NT2/D1 (cell line): ENCODE measurements at regions not wholly inside any gene's neighbourhood (a gene's known extent, or its start where the extent isn't known, plus 50 kb on each side); places are given as distances from the start of the nearest gene placed in this dataset.

Source experiments
- DNase-seq: peaks from one replicate; pipeline ENCODE4 v3.0.0-alpha.2; 2011; ENCODE audit warnings: low read depth, low spot score
- H3K27me3 ChIP-seq: 2 replicates; pipeline ENCODE4 v1.6.0; 2011; ENCODE audit warnings: mild to moderate bottlenecking; ENCODE audit not compliant: insufficient read length, insufficient read depth
- H3K36me3 ChIP-seq: 2 replicates; pipeline ENCODE4 v1.6.1; 2011; ENCODE audit warnings: mild to moderate bottlenecking, low read length, mixed read lengths; ENCODE audit not compliant: insufficient read depth, insufficient read length
- H3K4me1 ChIP-seq: 2 replicates; pipeline ENCODE4 v1.5.1; 2011; ENCODE audit not compliant: insufficient read depth, insufficient read length
- H3K4me3 ChIP-seq: 2 replicates; pipeline ENCODE4 v1.5.1; 2011; ENCODE audit warnings: low read depth; ENCODE audit not compliant: insufficient read length
- H3K9ac ChIP-seq: 2 replicates; pipeline ENCODE4 v1.6.0; 2011; ENCODE audit warnings: low read depth; ENCODE audit not compliant: insufficient read length
- H3K9me3 ChIP-seq: 2 replicates; pipeline ENCODE4 v1.5.1; 2011; ENCODE audit warnings: mild to moderate bottlenecking, low read length; ENCODE audit not compliant: insufficient read depth
- SUZ12 ChIP-seq: IDR thresholded peaks from 2 replicates; pipeline ENCODE4 v1.6.1; 2011; ENCODE audit not compliant: insufficient read length, insufficient read depth; ENCODE audit errors: extremely low read depth
- YY1 ChIP-seq: IDR thresholded peaks from 2 replicates; pipeline ENCODE4 v1.6.1; 2011; ENCODE audit not compliant: insufficient read length, insufficient read depth
- ZNF274 ChIP-seq: IDR thresholded peaks from 2 replicates; pipeline ENCODE4 v1.6.1; 2011; ENCODE audit warnings: mild to moderate bottlenecking, low read depth, low read length

DNA sequence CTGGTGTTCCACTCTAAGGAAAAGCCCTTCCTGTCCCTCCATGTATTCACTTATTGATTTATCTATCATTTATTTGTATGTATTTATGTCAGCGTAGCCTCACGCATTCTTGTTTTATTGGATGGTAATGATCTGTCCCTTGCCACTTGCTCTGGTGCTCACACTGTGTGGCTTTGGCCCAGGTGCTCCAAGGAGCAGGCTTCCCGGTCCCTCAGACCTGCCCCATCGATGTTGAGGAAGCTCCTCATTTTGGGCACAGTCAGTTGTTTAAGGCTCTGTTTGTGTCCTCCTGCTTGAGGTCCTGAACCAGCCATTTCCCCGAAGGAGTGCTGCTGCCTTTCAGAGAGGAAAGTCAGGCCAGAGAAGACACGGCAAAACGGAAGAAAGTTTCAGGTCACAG is 1485.4 kb downstream of the TBC1D22A start:
- peaks cover 17% of the 10 kb centered on the region for H3K27me3 ChIP-seq
- H3K9ac ChIP-seq = no peak overlapping the region

DNA sequence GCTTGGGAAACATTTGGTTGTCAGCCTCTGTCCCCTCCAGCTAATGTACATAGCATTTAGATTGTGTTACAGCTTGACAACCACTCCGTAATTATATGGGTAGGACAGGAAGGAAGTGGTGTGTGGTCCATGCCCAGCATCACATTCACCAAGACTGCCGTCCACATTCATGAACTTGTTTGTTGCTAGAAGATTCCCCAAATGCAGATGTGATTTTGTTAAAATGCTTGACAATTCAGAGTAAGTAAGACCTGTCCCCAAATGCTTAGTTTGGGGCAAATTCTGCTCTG is 1482.7 kb downstream of the TBC1D22A start:
- H3K4me1 ChIP-seq = peaks cover 8% of the 10 kb centered on the region
- H3K9me3 ChIP-seq = no peaks in the 10 kb centered on the region
- TF ChIP-seq YY1 (no peak), SUZ12 (no peak), ZNF274 (no peak)
- no peak for DNase-seq
- H3K27me3 ChIP-seq = peaks cover 5% of the 10 kb centered on the region
- H3K36me3 ChIP-seq = no peaks in the 10 kb centered on the region
- no peak overlapping the region for H3K4me3 ChIP-seq
- H3K9ac ChIP-seq = no peak overlapping the region

More for the DNA sequence above, 1485.4 kb downstream of the TBC1D22A start:
- Histone ChIP-seq H3K36me3 (no peaks in the 10 kb centered on the region), H3K4me1 (peaks cover 4% of the 10 kb centered on the region), H3K9me3 (no peaks in the 10 kb centered on the region), H3K4me3 (no peak overlapping the region)
- TF ChIP-seq YY1 (no peak), ZNF274 (no peak), SUZ12 (no peak)
- DNase-seq = no peak

DNA sequence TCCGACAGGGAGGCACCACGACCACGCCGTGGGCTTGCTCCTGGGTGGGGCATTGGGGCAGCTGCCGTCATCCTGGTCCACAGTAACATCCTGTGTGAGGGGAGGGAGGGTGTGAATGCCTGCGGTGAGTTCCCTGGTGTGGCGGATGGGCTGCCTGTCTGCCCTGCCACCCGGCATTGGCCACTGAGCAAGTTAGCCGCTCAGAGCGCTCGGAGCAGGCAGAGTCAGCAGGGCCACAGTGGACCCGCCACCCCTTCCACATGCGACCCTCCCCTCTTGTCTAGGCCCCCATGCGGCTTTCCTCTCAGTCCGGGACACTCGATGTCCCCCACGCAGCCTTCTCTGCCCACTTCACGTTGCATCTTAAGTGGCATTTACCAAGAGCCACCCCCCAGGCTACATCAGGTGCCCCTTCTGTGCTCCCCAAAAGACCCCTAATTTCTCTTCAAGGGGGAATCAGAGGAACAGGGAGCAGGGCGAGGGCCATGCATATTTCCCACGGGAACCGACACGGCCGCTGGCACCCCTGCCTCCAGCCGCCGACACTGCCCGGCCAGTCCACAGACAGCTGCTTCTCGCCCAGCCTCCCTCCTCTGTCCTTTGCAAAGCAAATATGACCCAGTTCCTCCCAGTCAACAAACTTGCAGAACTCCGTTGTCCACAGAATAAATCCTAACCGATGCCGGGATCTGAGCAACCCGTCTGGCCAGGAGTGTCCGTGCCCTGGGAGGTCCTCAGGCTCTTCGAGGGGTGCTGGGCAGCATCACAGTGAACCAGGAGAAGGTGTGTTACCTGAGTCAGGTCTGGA is 1482.1 kb downstream of the TBC1D22A start:
- no peak for TF ChIP-seq YY1
- no peak for TF ChIP-seq ZNF274
- TF ChIP-seq SUZ12 = no peak
- Histone ChIP-seq H3K27me3 (peaks cover 5% of the 10 kb centered on the region), H3K4me3 (no peak overlapping the region), H3K9ac (no peak overlapping the region), H3K4me1 (peaks cover 4% of the 10 kb centered on the region), H3K9me3 (no peaks in the 10 kb centered on the region), H3K36me3 (no peaks in the 10 kb centered on the region)
- no peak for DNase-seq

DNA sequence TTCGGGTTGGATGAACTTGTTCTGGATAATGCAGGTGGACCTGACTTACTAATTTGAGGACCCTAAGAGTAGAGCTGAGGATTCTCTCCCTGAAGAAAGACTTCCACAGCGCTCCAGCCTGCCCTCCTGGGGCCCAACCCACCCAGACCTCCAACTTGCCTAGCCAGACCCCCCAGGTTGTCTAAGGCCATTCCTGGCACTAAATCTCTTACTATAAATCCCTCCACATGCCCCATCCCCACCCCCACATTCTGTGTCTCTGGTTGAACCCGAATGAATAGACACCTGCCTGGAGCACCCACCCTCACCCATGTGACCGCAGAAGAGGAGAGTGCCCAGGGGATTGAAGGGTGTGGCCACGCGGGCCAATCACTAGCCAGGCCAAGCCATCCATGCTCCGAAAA is 1480.0 kb downstream of the TBC1D22A start:
- Histone ChIP-seq H3K9me3 (peaks cover 6% of the 10 kb centered on the region; the same call in 1 of the 2 replicates), H3K4me1 (peaks cover 7% of the 10 kb centered on the region), H3K4me3 (no peak overlapping the region), H3K9ac (no peak overlapping the region), H3K27me3 (peaks cover 9% of the 10 kb centered on the region), H3K36me3 (no peaks in the 10 kb centered on the region)
- TF ChIP-seq ZNF274 (no peak), YY1 (no peak), SUZ12 (no peak)
- DNase-seq = no peak

DNA sequence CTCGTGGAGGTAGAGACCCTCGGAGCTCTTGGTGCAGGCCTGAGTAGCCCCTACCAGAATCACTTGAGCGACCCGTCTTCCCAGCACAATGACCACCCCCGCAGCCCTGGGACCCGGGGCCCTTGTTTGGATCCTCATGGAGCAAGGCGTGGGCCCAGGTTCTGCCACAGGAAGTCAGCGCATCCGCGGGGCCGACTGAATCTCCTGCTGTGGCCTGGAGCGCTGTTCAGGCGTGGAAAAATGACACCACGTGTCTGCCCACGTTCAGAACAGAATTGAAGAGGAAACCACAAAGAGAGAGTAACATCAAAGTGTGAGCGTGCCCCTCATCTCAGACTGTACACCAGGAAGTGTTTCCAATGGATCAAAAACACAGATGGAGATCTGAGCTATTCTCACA is 1479.2 kb downstream of the TBC1D22A start:
- H3K4me1 ChIP-seq = peaks cover 7% of the 10 kb centered on the region
- no peaks in the 10 kb centered on the region for H3K36me3 ChIP-seq
- peaks cover 6% of the 10 kb centered on the region; the same call in 1 of the 2 replicates for H3K9me3 ChIP-seq
- peaks cover 9% of the 10 kb centered on the region for H3K27me3 ChIP-seq
- H3K4me3 ChIP-seq = no peak overlapping the region
- DNase-seq = no peak
- TF ChIP-seq ZNF274 (no peak), SUZ12 (no peak), YY1 (no peak)
- H3K9ac ChIP-seq = no peak overlapping the region

DNA sequence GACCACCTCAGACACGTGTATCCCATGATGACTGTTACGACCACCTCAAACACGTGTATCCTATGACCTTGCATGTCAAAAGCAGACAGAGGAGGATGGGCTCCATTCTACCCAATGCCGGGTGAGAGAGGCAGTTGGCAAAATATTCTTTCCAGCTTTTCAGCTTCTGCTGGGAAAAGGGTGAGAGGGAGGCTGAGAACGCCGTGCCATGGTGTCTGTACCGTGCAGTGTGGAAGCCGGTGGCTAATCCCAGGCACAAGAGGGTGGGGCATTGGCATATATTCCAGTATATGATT is 1478.4 kb downstream of the TBC1D22A start:
- no peak overlapping the region for H3K9ac ChIP-seq
- no peak for DNase-seq
- H3K4me3 ChIP-seq = no peak overlapping the region
- no peak for TF ChIP-seq SUZ12
- no peak for TF ChIP-seq ZNF274
- TF ChIP-seq YY1 = no peak
- peaks cover 6% of the 10 kb centered on the region; the same call in 1 of the 2 replicates for H3K9me3 ChIP-seq
- no peaks in the 10 kb centered on the region for H3K36me3 ChIP-seq
- H3K27me3 ChIP-seq = peaks cover 9% of the 10 kb centered on the region
- peaks cover 7% of the 10 kb centered on the region for H3K4me1 ChIP-seq

DNA sequence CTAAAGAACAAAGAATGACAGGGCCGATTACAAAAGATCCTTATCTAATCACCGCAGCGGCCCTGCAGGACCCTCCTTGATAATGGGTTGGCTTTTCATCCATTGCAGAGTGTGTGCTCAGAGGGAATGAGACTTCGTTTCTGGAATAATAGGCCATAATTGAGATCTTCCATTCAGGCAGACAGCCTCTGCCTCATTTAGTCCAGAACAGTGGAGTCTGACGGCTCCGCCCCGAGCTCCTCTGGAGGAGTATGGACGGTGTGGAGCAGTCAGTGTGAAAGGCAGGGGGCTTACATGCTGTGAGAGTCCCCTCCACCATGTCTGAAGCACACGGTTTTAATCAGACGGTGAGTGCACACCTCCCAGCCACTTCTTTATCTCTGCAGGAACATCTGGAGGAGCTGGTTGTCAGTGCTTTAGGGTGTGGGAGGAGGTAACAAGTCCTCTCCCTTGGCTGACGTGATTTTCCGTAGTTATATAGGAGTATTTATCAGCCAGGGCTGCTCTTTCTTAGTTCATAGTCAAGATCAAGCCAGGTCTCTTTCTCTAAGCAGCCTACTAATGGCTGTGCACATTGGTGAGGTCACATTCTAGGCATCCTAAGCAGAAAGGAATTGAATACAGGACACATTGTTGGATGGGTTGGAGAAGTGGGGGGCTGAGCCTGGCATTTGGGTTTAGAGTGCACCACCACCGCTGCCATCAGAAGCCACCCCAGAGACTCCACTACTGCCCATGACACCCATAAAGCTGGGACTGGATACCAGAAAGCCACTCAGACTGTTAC is 1477.9 kb downstream of the TBC1D22A start:
- Histone ChIP-seq H3K4me3 (no peak overlapping the region), H3K27me3 (peaks cover 9% of the 10 kb centered on the region), H3K4me1 (peaks cover 7% of the 10 kb centered on the region), H3K9me3 (peaks cover 6% of the 10 kb centered on the region; the same call in 1 of the 2 replicates), H3K36me3 (no peaks in the 10 kb centered on the region), H3K9ac (no peak overlapping the region)
- TF ChIP-seq SUZ12 (no peak), ZNF274 (no peak), YY1 (no peak)
- DNase-seq = no peak
